WTC11 (cell line): ENCODE measurements at regions not wholly inside any gene's neighbourhood (a gene's known extent, or its start where the extent isn't known, plus 50 kb on each side); places are given as distances from the start of the nearest gene placed in this dataset.

ENCODE experiments used
- ATAC-seq: fragments of 200-7000 bp; cut with Tn5 transposase; 2 replicates; pipeline ENCODE4 v1.10.0; 2021; ENCODE audit warnings: mild to moderate bottlenecking, moderate library complexity
- CTCF ChIA-PET: fragments of 300-600 bp; sonication (Branson Sonifier 250); formaldehyde crosslinking; loops from one replicate; lab custom pipeline; 2021; ENCODE audit warnings: antibody characterized with exemption; lab: Charles Lee
- POLR2A ChIA-PET: fragments of 350-600 bp; sonication (Branson Sonifier 250); formaldehyde crosslinking; loops from one replicate; lab custom pipeline; 2021; ENCODE audit warnings: antibody characterized with exemption; lab: Charles Lee
- DNase-seq: peaks from one replicate; pipeline ENCODE4 v3.0.0; 2021; ENCODE audit warnings: low spot score
- H3K27ac Mint-ChIP-seq: 2 replicates; pipeline ENCODE4 v1.8.0; 2021; ENCODE audit warnings: mixed read lengths
- H3K27me3 Mint-ChIP-seq: 2 replicates; pipeline ENCODE4 v1.8.0; 2021; ENCODE audit warnings: low read depth, mild to moderate bottlenecking, moderate library complexity, mixed read lengths
- H3K36me3 Mint-ChIP-seq: 2 replicates; pipeline ENCODE4 v1.8.0; 2021; ENCODE audit warnings: mixed read lengths
- H3K4me1 Mint-ChIP-seq: 2 replicates; pipeline ENCODE4 v1.8.0; 2022; ENCODE audit warnings: mixed read lengths
- H3K4me3 Mint-ChIP-seq: 2 replicates; pipeline ENCODE4 v1.8.0; 2021; ENCODE audit warnings: mild to moderate bottlenecking, moderate library complexity, mixed read lengths
- H3K9me3 Mint-ChIP-seq: 2 replicates; pipeline ENCODE4 v1.8.0; 2021; ENCODE audit warnings: mixed read lengths
- GTF2I ChIP-seq: fragments of 250-450 bp; sonication (Bioruptor Pico); conservative IDR thresholded peaks from 2 replicates; pipeline ENCODE4 v1.4.0; 2021; ENCODE audit warnings: mild to moderate bottlenecking
- HMGA2 ChIP-seq: fragments of 250-450 bp; sonication (Bioruptor Pico); IDR thresholded peaks from 2 replicates; pipeline ENCODE4 v1.4.0; 2021; ENCODE audit warnings: mild to moderate bottlenecking, moderate library complexity
- JAZF1 ChIP-seq: fragments of 250-450 bp; sonication (Bioruptor Pico); IDR thresholded peaks from 2 replicates; pipeline ENCODE4 v1.9.0; 2021; ENCODE audit warnings: moderate library complexity, mild to moderate bottlenecking, inconsistent platforms
- NFATC4 ChIP-seq: fragments of 250-450 bp; sonication (Bioruptor Pico); IDR thresholded peaks from 2 replicates; pipeline ENCODE4 v1.9.0; 2021; ENCODE audit warnings: mild to moderate bottlenecking
- NR2C2 ChIP-seq: sonication (generic); formaldehyde crosslinking; IDR thresholded peaks from 2 replicates; pipeline ENCODE4 v1.8.0; 2022; ENCODE audit warnings: mild to moderate bottlenecking, missing genetic modification reagents
- RELA ChIP-seq: sonication (generic); formaldehyde crosslinking; IDR thresholded peaks from 2 replicates; pipeline ENCODE4 v1.8.1; 2022; ENCODE audit warnings: missing genetic modification reagents, mild to moderate bottlenecking, borderline replicate concordance
- SMAD3 ChIP-seq: sonication (generic); formaldehyde crosslinking; IDR thresholded peaks from 2 replicates; pipeline ENCODE4 v1.8.0; 2022; ENCODE audit warnings: missing genetic modification reagents, mild to moderate bottlenecking, borderline replicate concordance
- TCF7 ChIP-seq: sonication (generic); formaldehyde crosslinking; IDR thresholded peaks from 2 replicates; pipeline ENCODE4 v1.8.0; 2022; ENCODE audit warnings: mild to moderate bottlenecking, low read depth, missing genetic modification reagents, moderate library complexity
- TEAD1 ChIP-seq: sonication (generic); formaldehyde crosslinking; IDR thresholded peaks from 2 replicates; pipeline ENCODE4 v1.8.0; 2022; ENCODE audit warnings: mild to moderate bottlenecking, missing genetic modification reagents
- ZNF396 ChIP-seq: fragments of 250-450 bp; sonication (Bioruptor Pico); IDR thresholded peaks from 2 replicates; pipeline ENCODE4 v1.8.0; 2021; ENCODE audit warnings: mild to moderate bottlenecking, moderate library complexity, borderline replicate concordance
- ZNF416 ChIP-seq: fragments of 250-450 bp; sonication (Bioruptor Pico); IDR thresholded peaks from 2 replicates; pipeline ENCODE4 v1.9.0; 2021; ENCODE audit warnings: mild to moderate bottlenecking, inconsistent platforms
- TF ChIP-seq, protein P1 (sequence below): sonication (generic); formaldehyde crosslinking; IDR thresholded peaks from 2 replicates; pipeline ENCODE4 v1.8.1; 2022; ENCODE audit warnings: mild to moderate bottlenecking, moderate library complexity, missing genetic modification reagents
- TF ChIP-seq, protein P2 (sequence below): sonication (generic); formaldehyde crosslinking; IDR thresholded peaks from 2 replicates; pipeline ENCODE4 v1.8.1; 2023; ENCODE audit warnings: mild to moderate bottlenecking, moderate library complexity, missing genetic modification reagents
- TF ChIP-seq, protein P3 (sequence below): fragments of 250-450 bp; sonication (Bioruptor Pico); IDR thresholded peaks from 2 replicates; pipeline ENCODE4 v1.9.0; 2021; ENCODE audit warnings: mild to moderate bottlenecking, borderline replicate concordance
- TF ChIP-seq, protein P4 (sequence below): fragments of 250-450 bp; sonication (Bioruptor Pico); conservative IDR thresholded peaks from 2 replicates; pipeline ENCODE4 v1.9.0; 2021; ENCODE audit warnings: mild to moderate bottlenecking
- TF ChIP-seq, protein P5 (sequence below): sonication (generic); formaldehyde crosslinking; IDR thresholded peaks from 2 replicates; pipeline ENCODE4 v1.8.1; 2022; ENCODE audit warnings: missing genetic modification reagents, borderline replicate concordance
- TF ChIP-seq, protein P6 (sequence below): sonication (generic); formaldehyde crosslinking; conservative IDR thresholded peaks from 2 replicates; pipeline ENCODE4 v1.8.1; 2023; ENCODE audit warnings: mild to moderate bottlenecking, low read depth, missing genetic modification reagents, moderate library complexity

DNA sequence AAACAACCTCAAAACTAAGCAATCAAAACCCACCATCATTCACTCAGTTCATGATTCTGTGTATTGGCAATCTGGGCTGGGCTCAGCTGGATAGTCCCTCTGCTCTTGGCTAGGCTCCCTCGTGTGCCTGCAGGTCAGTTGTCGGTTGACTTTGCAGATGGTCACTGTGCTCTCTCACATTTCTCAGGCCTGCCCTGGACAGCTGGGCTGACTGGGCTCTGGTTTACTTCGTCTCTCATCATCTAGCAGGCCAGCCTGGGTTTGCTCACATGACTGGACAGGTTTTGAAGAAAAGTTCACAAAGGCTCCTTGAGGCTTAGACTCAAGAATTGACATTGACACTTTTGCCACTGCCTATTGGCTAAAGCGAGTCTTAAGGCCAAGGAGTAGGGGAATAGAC, 105.0 kb upstream of the CTNNB1 start:
- H3K27ac Mint-ChIP-seq = no peak overlapping the region; the same call in 1 of the 2 replicates
- no peak overlapping the region for H3K4me3 Mint-ChIP-seq
- H3K36me3 Mint-ChIP-seq = no peaks in the 10 kb centered on the region
- TF ChIP-seq TCF7 (no peak), SMAD3 (CRISPR knock-in tag) (no peak), GTF2I (CRISPR knock-in tag) (no peak), RELA (CRISPR knock-in tag) (no peak), HMGA2 (no peak)
- TF ChIP-seq, protein P1, sequence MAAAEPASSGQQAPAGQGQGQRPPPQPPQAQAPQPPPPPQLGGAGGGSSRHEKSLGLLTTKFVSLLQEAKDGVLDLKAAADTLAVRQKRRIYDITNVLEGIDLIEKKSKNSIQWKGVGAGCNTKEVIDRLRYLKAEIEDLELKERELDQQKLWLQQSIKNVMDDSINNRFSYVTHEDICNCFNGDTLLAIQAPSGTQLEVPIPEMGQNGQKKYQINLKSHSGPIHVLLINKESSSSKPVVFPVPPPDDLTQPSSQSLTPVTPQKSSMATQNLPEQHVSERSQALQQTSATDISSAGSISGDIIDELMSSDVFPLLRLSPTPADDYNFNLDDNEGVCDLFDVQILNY (CRISPR knock-in tag) = no peak
- TF ChIP-seq, protein P2, sequence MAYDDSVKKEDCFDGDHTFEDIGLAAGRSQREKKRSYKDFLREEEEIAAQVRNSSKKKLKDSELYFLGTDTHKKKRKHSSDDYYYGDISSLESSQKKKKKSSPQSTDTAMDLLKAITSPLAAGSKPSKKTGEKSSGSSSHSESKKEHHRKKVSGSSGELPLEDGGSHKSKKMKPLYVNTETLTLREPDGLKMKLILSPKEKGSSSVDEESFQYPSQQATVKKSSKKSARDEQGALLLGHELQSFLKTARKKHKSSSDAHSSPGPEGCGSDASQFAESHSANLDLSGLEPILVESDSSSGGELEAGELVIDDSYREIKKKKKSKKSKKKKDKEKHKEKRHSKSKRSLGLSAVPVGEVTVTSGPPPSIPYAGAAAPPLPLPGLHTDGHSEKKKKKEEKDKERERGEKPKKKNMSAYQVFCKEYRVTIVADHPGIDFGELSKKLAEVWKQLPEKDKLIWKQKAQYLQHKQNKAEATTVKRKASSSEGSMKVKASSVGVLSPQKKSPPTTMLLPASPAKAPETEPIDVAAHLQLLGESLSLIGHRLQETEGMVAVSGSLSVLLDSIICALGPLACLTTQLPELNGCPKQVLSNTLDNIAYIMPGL (CRISPR knock-in tag) = no peak
- H3K9me3 Mint-ChIP-seq = no peaks in the 10 kb centered on the region
- ATAC-seq = no peak
- H3K4me1 Mint-ChIP-seq = no peaks in the 10 kb centered on the region
- H3K27me3 Mint-ChIP-seq = no peaks in the 10 kb centered on the region; the same call in 1 of the 2 replicates
- no peak for DNase-seq
- CTCF ChIA-PET = no interaction called here
- POLR2A ChIA-PET = no interaction called here

DNA sequence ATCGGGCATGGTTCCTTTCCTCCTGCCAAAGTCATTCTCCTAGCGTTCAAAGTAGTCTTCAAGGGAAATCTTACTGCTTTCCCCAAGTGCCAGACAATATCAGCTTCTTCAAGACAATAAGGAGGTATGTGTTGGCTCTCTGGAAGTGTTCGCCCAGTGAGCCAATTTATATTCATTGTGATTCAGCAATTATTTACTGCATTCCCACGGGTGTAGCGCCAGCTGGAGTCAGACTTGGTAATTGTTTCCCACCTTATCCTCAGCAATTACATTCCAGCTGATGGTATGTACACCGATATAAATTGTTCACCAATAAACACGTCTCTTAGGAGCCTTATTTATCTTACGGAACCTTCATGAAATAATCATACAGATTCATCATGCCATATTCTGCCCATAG, 103.6 kb upstream of the CTNNB1 start:
- CTCF ChIA-PET = no interaction called here
- ATAC-seq (no peak), DNase-seq (no peak)
- Mint-ChIP-seq H3K4me1 (no peaks in the 10 kb centered on the region), H3K27me3 (no peaks in the 10 kb centered on the region; the same call in 1 of the 2 replicates), H3K36me3 (no peaks in the 10 kb centered on the region), H3K9me3 (no peaks in the 10 kb centered on the region), H3K4me3 (no peak overlapping the region), H3K27ac (no peak overlapping the region; the same call in 1 of the 2 replicates)
- POLR2A ChIA-PET = interaction anchor here (0.9 kb wide), 1 partner anchor 84 kb away, joined by 3 read pairs; no protein-coding TSS in a partner anchor
- TF ChIP-seq JAZF1 (CRISPR knock-in tag) = no peak
- no peak for TF ChIP-seq TEAD1
- TF ChIP-seq NR2C2 (CRISPR knock-in tag) = no peak

DNA sequence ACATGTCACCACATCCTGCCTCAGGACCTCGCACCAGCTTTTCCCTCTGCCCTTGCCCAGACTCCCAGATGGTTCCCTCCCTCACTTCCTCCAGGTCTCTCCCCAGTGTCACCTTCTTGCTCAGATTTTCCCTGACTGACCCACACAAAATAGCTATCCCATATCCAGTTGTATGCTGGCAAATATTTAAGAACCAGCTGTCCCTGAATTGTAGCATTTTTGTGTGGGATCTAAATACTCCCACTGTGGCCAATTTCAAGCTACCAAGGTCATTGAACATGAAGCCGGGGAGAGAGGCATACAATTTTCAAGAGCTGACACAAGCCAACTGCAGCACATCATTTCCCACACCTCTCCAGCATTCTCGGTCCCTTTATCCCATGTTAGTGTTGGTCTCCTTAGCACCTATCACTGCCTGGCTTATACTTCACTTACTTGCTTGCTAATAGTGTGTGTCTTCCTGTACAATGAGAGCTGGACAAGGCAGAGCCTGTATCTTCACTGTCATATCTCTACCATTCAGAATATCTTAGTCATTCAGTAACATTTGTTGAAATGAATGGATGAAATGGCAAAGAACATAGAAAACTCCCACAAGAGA, 101.3 kb upstream of the CTNNB1 start:
- H3K4me3 Mint-ChIP-seq = no peak overlapping the region
- no peaks in the 10 kb centered on the region for H3K9me3 Mint-ChIP-seq
- H3K36me3 Mint-ChIP-seq = no peaks in the 10 kb centered on the region
- TF ChIP-seq RELA (CRISPR knock-in tag) (no peak), ZNF416 (CRISPR knock-in tag) (no peak), NFATC4 (CRISPR knock-in tag) (no peak), SMAD3 (CRISPR knock-in tag) (no peak), ZNF396 (no peak)
- TF ChIP-seq, protein P3, sequence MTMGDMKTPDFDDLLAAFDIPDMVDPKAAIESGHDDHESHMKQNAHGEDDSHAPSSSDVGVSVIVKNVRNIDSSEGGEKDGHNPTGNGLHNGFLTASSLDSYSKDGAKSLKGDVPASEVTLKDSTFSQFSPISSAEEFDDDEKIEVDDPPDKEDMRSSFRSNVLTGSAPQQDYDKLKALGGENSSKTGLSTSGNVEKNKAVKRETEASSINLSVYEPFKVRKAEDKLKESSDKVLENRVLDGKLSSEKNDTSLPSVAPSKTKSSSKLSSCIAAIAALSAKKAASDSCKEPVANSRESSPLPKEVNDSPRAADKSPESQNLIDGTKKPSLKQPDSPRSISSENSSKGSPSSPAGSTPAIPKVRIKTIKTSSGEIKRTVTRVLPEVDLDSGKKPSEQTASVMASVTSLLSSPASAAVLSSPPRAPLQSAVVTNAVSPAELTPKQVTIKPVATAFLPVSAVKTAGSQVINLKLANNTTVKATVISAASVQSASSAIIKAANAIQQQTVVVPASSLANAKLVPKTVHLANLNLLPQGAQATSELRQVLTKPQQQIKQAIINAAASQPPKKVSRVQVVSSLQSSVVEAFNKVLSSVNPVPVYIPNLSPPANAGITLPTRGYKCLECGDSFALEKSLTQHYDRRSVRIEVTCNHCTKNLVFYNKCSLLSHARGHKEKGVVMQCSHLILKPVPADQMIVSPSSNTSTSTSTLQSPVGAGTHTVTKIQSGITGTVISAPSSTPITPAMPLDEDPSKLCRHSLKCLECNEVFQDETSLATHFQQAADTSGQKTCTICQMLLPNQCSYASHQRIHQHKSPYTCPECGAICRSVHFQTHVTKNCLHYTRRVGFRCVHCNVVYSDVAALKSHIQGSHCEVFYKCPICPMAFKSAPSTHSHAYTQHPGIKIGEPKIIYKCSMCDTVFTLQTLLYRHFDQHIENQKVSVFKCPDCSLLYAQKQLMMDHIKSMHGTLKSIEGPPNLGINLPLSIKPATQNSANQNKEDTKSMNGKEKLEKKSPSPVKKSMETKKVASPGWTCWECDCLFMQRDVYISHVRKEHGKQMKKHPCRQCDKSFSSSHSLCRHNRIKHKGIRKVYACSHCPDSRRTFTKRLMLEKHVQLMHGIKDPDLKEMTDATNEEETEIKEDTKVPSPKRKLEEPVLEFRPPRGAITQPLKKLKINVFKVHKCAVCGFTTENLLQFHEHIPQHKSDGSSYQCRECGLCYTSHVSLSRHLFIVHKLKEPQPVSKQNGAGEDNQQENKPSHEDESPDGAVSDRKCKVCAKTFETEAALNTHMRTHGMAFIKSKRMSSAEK (CRISPR knock-in tag) = no peak
- TF ChIP-seq, protein P4, sequence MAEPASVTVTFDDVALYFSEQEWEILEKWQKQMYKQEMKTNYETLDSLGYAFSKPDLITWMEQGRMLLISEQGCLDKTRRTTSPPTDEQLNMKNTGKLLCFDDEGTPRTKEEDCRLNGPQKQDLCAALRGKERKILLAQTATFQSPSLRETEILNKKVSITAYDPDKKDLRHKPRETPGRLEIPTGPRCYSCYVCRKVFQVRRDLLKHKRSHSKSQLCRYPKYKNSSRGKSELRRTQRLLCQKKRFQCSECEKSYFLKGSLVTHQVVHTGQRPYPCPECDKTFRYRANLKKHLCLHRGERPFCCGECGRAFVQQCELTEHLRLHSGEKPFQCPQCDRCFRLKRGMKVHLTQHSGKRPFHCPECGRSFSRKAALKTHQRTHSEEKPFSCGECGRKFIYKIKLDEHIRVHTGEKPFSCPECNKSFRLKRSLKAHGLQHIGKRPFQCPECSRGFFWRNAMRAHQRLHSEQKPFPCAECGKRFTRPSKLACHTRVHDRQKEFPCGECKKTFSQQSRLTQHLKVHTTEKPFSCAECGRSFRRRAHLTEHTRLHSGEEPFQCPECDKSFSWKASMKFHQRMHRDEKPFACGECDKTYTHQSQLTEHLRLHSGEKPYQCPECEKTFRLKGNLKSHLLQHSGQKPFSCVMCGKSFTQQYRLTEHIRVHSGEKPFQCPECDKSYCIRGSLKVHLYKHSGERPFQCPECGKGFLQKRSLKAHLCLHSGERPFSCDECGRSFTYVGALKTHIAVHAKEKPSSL (CRISPR knock-in tag) = no peak
- TF ChIP-seq, protein P5, sequence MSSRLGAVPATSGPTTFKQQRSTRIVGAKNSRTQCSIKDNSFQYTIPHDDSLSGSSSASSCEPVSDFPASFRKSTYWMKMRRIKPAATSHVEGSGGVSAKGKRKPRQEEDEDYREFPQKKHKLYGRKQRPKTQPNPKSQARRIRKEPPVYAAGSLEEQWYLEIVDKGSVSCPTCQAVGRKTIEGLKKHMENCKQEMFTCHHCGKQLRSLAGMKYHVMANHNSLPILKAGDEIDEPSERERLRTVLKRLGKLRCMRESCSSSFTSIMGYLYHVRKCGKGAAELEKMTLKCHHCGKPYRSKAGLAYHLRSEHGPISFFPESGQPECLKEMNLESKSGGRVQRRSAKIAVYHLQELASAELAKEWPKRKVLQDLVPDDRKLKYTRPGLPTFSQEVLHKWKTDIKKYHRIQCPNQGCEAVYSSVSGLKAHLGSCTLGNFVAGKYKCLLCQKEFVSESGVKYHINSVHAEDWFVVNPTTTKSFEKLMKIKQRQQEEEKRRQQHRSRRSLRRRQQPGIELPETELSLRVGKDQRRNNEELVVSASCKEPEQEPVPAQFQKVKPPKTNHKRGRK (CRISPR knock-in tag) = no peak
- TF ChIP-seq, protein P6, sequence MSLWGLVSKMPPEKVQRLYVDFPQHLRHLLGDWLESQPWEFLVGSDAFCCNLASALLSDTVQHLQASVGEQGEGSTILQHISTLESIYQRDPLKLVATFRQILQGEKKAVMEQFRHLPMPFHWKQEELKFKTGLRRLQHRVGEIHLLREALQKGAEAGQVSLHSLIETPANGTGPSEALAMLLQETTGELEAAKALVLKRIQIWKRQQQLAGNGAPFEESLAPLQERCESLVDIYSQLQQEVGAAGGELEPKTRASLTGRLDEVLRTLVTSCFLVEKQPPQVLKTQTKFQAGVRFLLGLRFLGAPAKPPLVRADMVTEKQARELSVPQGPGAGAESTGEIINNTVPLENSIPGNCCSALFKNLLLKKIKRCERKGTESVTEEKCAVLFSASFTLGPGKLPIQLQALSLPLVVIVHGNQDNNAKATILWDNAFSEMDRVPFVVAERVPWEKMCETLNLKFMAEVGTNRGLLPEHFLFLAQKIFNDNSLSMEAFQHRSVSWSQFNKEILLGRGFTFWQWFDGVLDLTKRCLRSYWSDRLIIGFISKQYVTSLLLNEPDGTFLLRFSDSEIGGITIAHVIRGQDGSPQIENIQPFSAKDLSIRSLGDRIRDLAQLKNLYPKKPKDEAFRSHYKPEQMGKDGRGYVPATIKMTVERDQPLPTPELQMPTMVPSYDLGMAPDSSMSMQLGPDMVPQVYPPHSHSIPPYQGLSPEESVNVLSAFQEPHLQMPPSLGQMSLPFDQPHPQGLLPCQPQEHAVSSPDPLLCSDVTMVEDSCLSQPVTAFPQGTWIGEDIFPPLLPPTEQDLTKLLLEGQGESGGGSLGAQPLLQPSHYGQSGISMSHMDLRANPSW = no peak
- ChIA-PET CTCF (no interaction called here), POLR2A (no interaction called here)
- H3K4me1 Mint-ChIP-seq = no peaks in the 10 kb centered on the region
- no peaks in the 10 kb centered on the region; the same call in 1 of the 2 replicates for H3K27me3 Mint-ChIP-seq
- ATAC-seq (no peak), DNase-seq (no peak)
- H3K27ac Mint-ChIP-seq = no peak overlapping the region
